GM12892 (cell line): ENCODE measurements at regions not wholly inside any gene's neighbourhood (a gene's known extent, or its start where the extent isn't known, plus 50 kb on each side); places are given as distances from the start of the nearest gene placed in this dataset.

Experiments used
- POLR2A ChIP-seq: IDR thresholded peaks from 2 replicates; pipeline ENCODE4 v1.6.1; 2011; ENCODE audit warnings: low read depth, low read length, control low read depth
- POLR2AphosphoS5 ChIP-seq: IDR thresholded peaks from 2 replicates; pipeline ENCODE4 v1.6.1; 2011; ENCODE audit warnings: low read depth, low read length, control low read depth

GRCh38 chr12:27901959-27902358 lies 70.6 kb downstream of the PTHLH start:
- TF ChIP-seq POLR2AphosphoS5 (no peak), POLR2A (no peak)
